AG04449 (cell line): ENCODE measurements at regions not wholly inside any gene's neighbourhood (a gene's known extent, or its start where the extent isn't known, plus 50 kb on each side); places are given as distances from the start of the nearest gene placed in this dataset.
"Not testable (repeated sequence)": the region's sequence is repeated elsewhere in the genome, so short reads cannot be mapped to it uniquely, and the experiment has no call there.

Experiments
- CTCF ChIA-PET: fragments of 350-600 bp; formaldehyde crosslinking; extraction: SDS; loops from one replicate; lab custom pipeline; 2021; ENCODE audit warnings: antibody characterized with exemption; lab: Yijun Ruan, JAX
- POLR2A ChIA-PET: fragments of 400-600, 350-600 bp; formaldehyde crosslinking; extraction: SDS; loops from one replicate; lab custom pipeline; 2020; ENCODE audit warnings: antibody characterized with exemption, inconsistent platforms; lab: Yijun Ruan, JAX
- DNase-seq: peaks from one replicate; pipeline ENCODE4 v3.0.0-alpha.2; 2010; ENCODE audit warnings: low read depth, low spot score
- H3K4me3 ChIP-seq: 2 replicates; pipeline ENCODE4 v1.5.1; 2011; ENCODE audit warnings: low read depth, mild to moderate bottlenecking, control low read depth, low read length
- CTCF ChIP-seq: IDR thresholded peaks from one replicate; pipeline ENCODE4 v1.5.1; 2011; ENCODE audit warnings: mild to moderate bottlenecking, moderate library complexity, low read length, control low read depth, inconsistent platforms; ENCODE audit not compliant: insufficient read depth; ENCODE audit errors: missing control alignments

GRCh38 chr2:234162861-234163260, 112.4 kb downstream of the SPP2 start:
- no peak overlapping the region for H3K4me3 ChIP-seq
- no peak for DNase-seq
- TF ChIP-seq CTCF, result no peak
- ChIA-PET POLR2A (no interaction called here), CTCF (interaction anchor here (1.1 kb wide), 1 partner anchor 96 kb away, joined by 3 read pairs; no protein-coding TSS in a partner anchor)

DNA sequence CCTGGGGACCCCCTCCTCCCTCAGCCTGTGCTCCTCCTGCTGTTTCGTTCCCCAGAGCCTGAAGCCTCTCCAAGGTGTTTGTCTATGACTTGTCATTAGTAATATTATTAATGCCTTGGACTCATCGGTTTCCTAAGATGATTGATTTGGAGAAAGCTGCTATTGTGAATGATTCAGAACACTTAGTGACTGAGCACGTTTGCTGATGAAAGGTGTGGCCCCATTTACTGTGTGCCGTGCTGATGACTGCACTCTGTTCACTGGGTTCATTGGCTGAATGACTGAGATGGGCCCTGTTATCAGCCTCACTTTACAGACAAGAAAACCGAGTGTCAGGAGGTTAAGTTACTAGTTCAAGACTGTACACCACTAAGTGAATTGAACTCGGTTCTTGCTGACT, 111.4 kb downstream of the SPP2 start:
- no peak overlapping the region for H3K4me3 ChIP-seq
- POLR2A ChIA-PET, result interaction anchor here (0.5 kb wide), 1 partner anchor 8 kb away, joined by 4 read pairs; no protein-coding TSS in a partner anchor
- no peak for DNase-seq
- CTCF ChIA-PET, result interaction anchor here (1.6 kb wide), 1 partner anchor 26 kb away, joined by 4 read pairs; no protein-coding TSS in a partner anchor
- no peak for TF ChIP-seq CTCF

DNA sequence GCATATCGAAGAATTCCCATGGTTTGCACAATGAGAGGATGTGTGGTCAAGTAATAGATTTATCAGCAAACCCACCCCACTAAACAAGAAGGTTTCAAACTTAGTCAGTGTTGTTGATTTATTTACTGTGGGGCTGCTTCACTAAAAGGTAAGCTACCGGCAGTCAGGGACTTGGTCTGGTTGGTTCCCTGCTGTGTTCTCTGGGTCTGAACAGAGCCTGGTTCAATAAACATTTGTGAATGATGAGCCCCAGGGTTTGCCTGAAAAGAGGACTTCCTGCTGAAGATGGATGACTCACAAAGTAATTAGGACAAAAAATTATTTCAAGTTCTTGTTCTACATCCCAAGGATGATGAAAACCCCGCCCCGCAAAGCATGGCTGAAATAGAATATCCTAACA, 108.3 kb downstream of the SPP2 start:
- no peak for DNase-seq
- no peak for TF ChIP-seq CTCF
- no peak overlapping the region for H3K4me3 ChIP-seq
- ChIA-PET CTCF (interaction anchor here (1.0 kb wide), 1 partner anchor 12 kb away, joined by 4 read pairs; no protein-coding TSS in a partner anchor), POLR2A (no interaction called here)

DNA sequence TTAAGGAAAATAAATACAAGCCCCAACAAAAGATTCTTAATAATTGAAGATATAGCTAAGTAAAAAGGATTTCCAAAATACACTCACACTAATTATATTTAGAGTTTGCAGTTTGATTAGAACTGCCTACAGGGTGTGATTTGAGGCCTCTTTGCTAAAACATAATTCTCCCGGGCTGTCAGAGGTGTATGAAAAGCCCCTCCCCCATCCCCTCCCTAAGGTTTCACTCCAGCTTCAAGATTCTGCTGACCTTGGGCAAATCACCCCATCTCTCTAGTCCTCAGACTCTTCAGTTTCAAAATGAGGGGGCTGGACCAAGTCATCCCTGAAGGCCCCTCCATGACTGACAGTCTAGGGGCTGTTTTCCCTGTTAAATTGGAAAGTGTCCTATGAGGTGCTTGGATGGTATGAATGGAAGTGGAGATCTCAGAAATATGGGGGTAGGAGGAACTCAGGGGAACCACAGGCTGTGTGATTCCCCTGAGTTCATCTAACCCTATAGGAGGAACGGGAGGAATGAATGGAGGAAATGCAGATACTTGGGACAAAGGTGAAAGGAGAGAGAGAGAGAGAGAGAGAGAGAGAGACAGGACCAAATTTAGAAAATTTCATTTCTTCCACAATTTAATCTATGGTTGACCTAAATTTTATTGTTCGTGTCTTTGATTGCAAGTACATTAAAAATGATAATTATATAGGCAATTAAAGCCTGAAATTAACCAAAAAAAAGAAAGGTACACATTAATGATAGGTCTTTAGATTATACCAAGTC, 107.5 kb downstream of the SPP2 start:
- DNase-seq, result no peak
- no peak overlapping the region for H3K4me3 ChIP-seq
- CTCF ChIA-PET, result interaction anchor here (0.8 to 1.0 kb wide), 3 partner anchors 11 to 22 kb away, joined by 3 to 5 read pairs (median 4); no protein-coding TSS in a partner anchor
- POLR2A ChIA-PET, result no interaction called here
- no peak for TF ChIP-seq CTCF

DNA sequence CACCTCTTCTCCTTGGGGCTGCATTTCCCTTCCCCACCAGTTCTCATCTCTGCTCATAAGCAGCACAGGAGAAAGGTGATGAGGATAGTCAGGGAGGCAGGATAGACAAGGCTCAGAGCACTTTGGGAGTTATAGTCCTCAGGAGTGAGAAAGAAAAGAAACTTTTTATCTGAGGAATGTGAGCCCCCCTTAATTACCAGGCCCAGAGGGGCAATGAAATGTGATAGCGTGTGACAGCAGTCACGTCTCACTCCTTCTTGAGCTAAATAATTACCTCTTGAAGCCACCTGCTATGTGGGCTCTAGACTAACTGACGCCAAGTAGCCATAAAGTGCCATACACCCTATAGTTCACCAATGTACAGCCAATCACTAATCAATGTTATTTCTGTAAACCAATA, 105.8 kb downstream of the SPP2 start:
- no peak for DNase-seq
- TF ChIP-seq CTCF, result no peak
- H3K4me3 ChIP-seq, result no peak overlapping the region
- CTCF ChIA-PET, result no interaction called here
- POLR2A ChIA-PET, result no interaction called here

GRCh38 chr2:234152835-234153234, 102.3 kb downstream of the SPP2 start:
- H3K4me3 ChIP-seq, POLR2A ChIA-PET, CTCF ChIA-PET, DNase-seq: not testable (repeated sequence)
